ENCODE measurements at regions not wholly inside any gene's neighbourhood (a gene's known extent, or its start where the extent isn't known, plus 50 kb on each side); places are given as distances from the start of the nearest gene placed in this dataset.

- TF ChIP-seq CTCF (conservative IDR thresholded peaks at IDR 0.05; ENCODE audit: low read length) (no peak), EZH2phosphoT487 (IDR thresholded peaks at IDR 0.05; ENCODE audit: borderline replicate concordance, low read depth, low read length) (no peak)
Measured at GRCh38 chr10:81524467-81524866, 350.5 kb upstream of the NRG3 start.

Measured in OCI-LY7 (cell line).